Smooth muscle cell (in vitro differentiated cells): ENCODE measurements at regions not wholly inside any gene's neighbourhood (a gene's known extent, or its start where the extent isn't known, plus 50 kb on each side); places are given as distances from the start of the nearest gene placed in this dataset.
"Not testable (repeated sequence)": the region's sequence is repeated elsewhere in the genome, so short reads cannot be mapped to it uniquely, and the experiment has no call there.

Experiments used
- DNase-seq: peaks from one replicate; lab custom pipeline; 2025; ENCODE audit not compliant: unreplicated experiment; lab: John Stamatoyannopoulos, UW
- H2AFZ ChIP-seq: fragments of 200-600 bp; sonication (generic); 2 replicates; pipeline ENCODE4 v1.6.0; 2016; ENCODE audit warnings: antibody characterized with exemption, low read depth, mild to moderate bottlenecking
- H3F3A ChIP-seq: fragments of 200-600 bp; sonication (generic); 2 replicates; pipeline ENCODE4 v1.6.0; 2017; ENCODE audit warnings: antibody characterized with exemption, low read depth
- H3K27ac ChIP-seq: fragments of 200-600 bp; sonication (generic); 2 replicates; pipeline ENCODE4 v1.5.1; 2016; ENCODE audit warnings: low read depth, mild to moderate bottlenecking
- H3K27me3 ChIP-seq: fragments of 200-600 bp; sonication (generic); 2 replicates; pipeline ENCODE4 v1.6.1; 2016; ENCODE audit warnings: low read depth, mild to moderate bottlenecking
- H3K36me3 ChIP-seq: fragments of 200-600 bp; sonication (generic); 2 replicates; pipeline ENCODE4 v1.5.1; 2016; ENCODE audit warnings: low read depth
- H3K4me1 ChIP-seq: fragments of 200-600 bp; sonication (generic); 2 replicates; pipeline ENCODE4 v1.5.1; 2016; ENCODE audit warnings: low read depth
- H3K4me2 ChIP-seq: fragments of 200-600 bp; sonication (generic); 2 replicates; pipeline ENCODE4 v1.6.0; 2016; ENCODE audit warnings: mild to moderate bottlenecking
- H3K4me3 ChIP-seq: fragments of 200-600 bp; sonication (generic); 2 replicates; pipeline ENCODE4 v1.5.1; 2016; ENCODE audit warnings: mild to moderate bottlenecking
- H3K79me2 ChIP-seq: fragments of 200-600 bp; sonication (generic); 2 replicates; pipeline ENCODE4 v1.6.0; 2016; ENCODE audit warnings: low read depth, mild to moderate bottlenecking
- H3K9ac ChIP-seq: fragments of 200-600 bp; sonication (generic); 2 replicates; pipeline ENCODE4 v1.6.0; 2016; ENCODE audit warnings: low read depth
- H3K9me3 ChIP-seq: fragments of 200-600 bp; sonication (generic); replicated peaks from 2 replicates; pipeline ENCODE4 v1.5.1; 2016; ENCODE audit warnings: low read depth
- H4K20me1 ChIP-seq: fragments of 200-600 bp; sonication (generic); 2 replicates; pipeline ENCODE4 v1.6.0; 2016; ENCODE audit warnings: low read depth
- CTCF ChIP-seq: fragments of 200-600 bp; sonication (generic); IDR thresholded peaks from 2 replicates; pipeline ENCODE4 v1.5.1; 2017; ENCODE audit warnings: borderline replicate concordance, mild to moderate bottlenecking, antibody characterized with exemption; ENCODE audit not compliant: insufficient read depth, poor library complexity, severe bottlenecking
- WGBS: methylation state at CpG from one replicate; pipeline ENCODE4 v1.1.7; 2016; ENCODE audit warnings: low lambda C conversion rate; 5-methylcytosine and 5-hydroxymethylcytosine counted together

GRCh38 chr12:131428091-131428685 is 282.7 kb upstream of the SFSWAP start:
- no peak for DNase-seq
- Histone ChIP-seq H3K4me2 (no peak overlapping the region), H4K20me1 (no peaks in the 10 kb centered on the region), H3K9me3 (no peaks in the 10 kb centered on the region), H3K36me3 (no peaks in the 10 kb centered on the region), H2AFZ (no peak overlapping the region), H3K4me3 (no peak overlapping the region), H3F3A (no peaks in the 10 kb centered on the region), H3K27ac (no peak overlapping the region), H3K79me2 (no peaks in the 10 kb centered on the region), H3K4me1 (no peaks in the 10 kb centered on the region), H3K9ac (no peak overlapping the region), H3K27me3 (peaks cover 10% of the 10 kb centered on the region)
- TF ChIP-seq CTCF = no peak
- WGBS = 80% methylated on average over 14 of the region's 14 CpGs

GRCh38 chr12:131429221-131429620 is 281.7 kb upstream of the SFSWAP start:
- H4K20me1 ChIP-seq, H3K9ac ChIP-seq, H3K9me3 ChIP-seq, H3K4me2 ChIP-seq, H3F3A ChIP-seq, H3K36me3 ChIP-seq, H3K79me2 ChIP-seq, H3K4me1 ChIP-seq, DNase-seq, H3K4me3 ChIP-seq, H2AFZ ChIP-seq, H3K27ac ChIP-seq: not testable (repeated sequence)
- peaks cover 11% of the 10 kb centered on the region for H3K27me3 ChIP-seq
- 45% methylated on average over 6 of the region's 8 CpGs for WGBS

GRCh38 chr12:131429697-131430096 is 281.2 kb upstream of the SFSWAP start:
- H3K79me2 ChIP-seq, H3K4me2 ChIP-seq, DNase-seq, H3K9ac ChIP-seq, H3F3A ChIP-seq, H3K36me3 ChIP-seq, H3K4me1 ChIP-seq, H3K9me3 ChIP-seq, H2AFZ ChIP-seq, H4K20me1 ChIP-seq, H3K4me3 ChIP-seq, H3K27ac ChIP-seq: not testable (repeated sequence)
- H3K27me3 ChIP-seq = peaks cover 15% of the 10 kb centered on the region
- WGBS = 63% methylated on average over 8 of the region's 8 CpGs

GRCh38 chr12:131430158-131430742 is 280.6 kb upstream of the SFSWAP start:
- Histone ChIP-seq H3K4me2 (no peak overlapping the region), H3K79me2 (no peaks in the 10 kb centered on the region), H3F3A (no peaks in the 10 kb centered on the region), H4K20me1 (no peaks in the 10 kb centered on the region), H3K36me3 (no peaks in the 10 kb centered on the region), H3K27ac (no peak overlapping the region), H3K9me3 (no peaks in the 10 kb centered on the region), H2AFZ (no peak overlapping the region), H3K27me3 (peaks cover 18% of the 10 kb centered on the region), H3K4me1 (no peaks in the 10 kb centered on the region), H3K9ac (no peak overlapping the region), H3K4me3 (no peak overlapping the region)
- WGBS = 81% methylated on average over 8 of the region's 8 CpGs
- no peak for TF ChIP-seq CTCF
- no peak for DNase-seq

- H3K27me3 ChIP-seq = peaks cover 18% of the 10 kb centered on the region
- H3K4me3 ChIP-seq, DNase-seq, H3K4me2 ChIP-seq, H3K27ac ChIP-seq, H2AFZ ChIP-seq, H3F3A ChIP-seq, H3K9ac ChIP-seq, H3K4me1 ChIP-seq, H4K20me1 ChIP-seq, H3K79me2 ChIP-seq, H3K36me3 ChIP-seq, H3K9me3 ChIP-seq: not testable (repeated sequence)
- 94% methylated on average over 16 of the region's 17 CpGs for WGBS
Measured at GRCh38 chr12:131431126-131431655, 279.7 kb upstream of the SFSWAP start.
